H9 (cell line): ENCODE measurements at regions not wholly inside any gene's neighbourhood (a gene's known extent, or its start where the extent isn't known, plus 50 kb on each side); places are given as distances from the start of the nearest gene placed in this dataset.

Source experiments
- DNase-seq: peaks from one replicate; pipeline ENCODE4 v3.0.0-alpha.2; 2017
- H2AFZ ChIP-seq: one replicate; pipeline ENCODE4 v1.6.1; 2013; ENCODE audit warnings: mild to moderate bottlenecking, low read length, control low read depth, moderate library complexity
- H2AK5ac ChIP-seq: 2 replicates; pipeline ENCODE4 v1.6.1; 2013; ENCODE audit warnings: low read length, control low read depth, mixed read lengths; ENCODE audit not compliant: insufficient read length
- H2BK120ac ChIP-seq: one replicate; pipeline ENCODE4 v1.6.1; 2013; ENCODE audit warnings: low read depth, mild to moderate bottlenecking, low read length, control low read depth, inconsistent platforms; ENCODE audit not compliant: poor library complexity, severe bottlenecking
- H2BK12ac ChIP-seq: 2 replicates; pipeline ENCODE4 v1.6.1; 2013; ENCODE audit warnings: low read length, control low read depth, mixed read lengths, low read depth; ENCODE audit not compliant: insufficient read length
- H2BK15ac ChIP-seq: 2 replicates; pipeline ENCODE4 v1.6.1; 2013; ENCODE audit warnings: low read depth, low read length, control low read depth
- H2BK20ac ChIP-seq: one replicate; pipeline ENCODE4 v1.6.1; 2013; ENCODE audit warnings: low read depth, mild to moderate bottlenecking, low read length, control low read depth, inconsistent platforms; ENCODE audit not compliant: poor library complexity, severe bottlenecking
- H2BK5ac ChIP-seq: 2 replicates; pipeline ENCODE4 v1.6.1; 2013; ENCODE audit warnings: low read length, control low read depth, mixed read lengths; ENCODE audit not compliant: insufficient read length
- H3K14ac ChIP-seq: 2 replicates; pipeline ENCODE4 v1.6.1; 2013; ENCODE audit warnings: low read length, control low read depth; ENCODE audit not compliant: insufficient read depth
- H3K18ac ChIP-seq: 2 replicates; pipeline ENCODE4 v1.6.1; 2013; ENCODE audit warnings: low read depth, mild to moderate bottlenecking, mixed read lengths, low read length, control low read depth; ENCODE audit not compliant: insufficient read length
- H3K23ac ChIP-seq: 2 replicates; pipeline ENCODE4 v1.6.1; 2013; ENCODE audit warnings: low read length, control low read depth, mixed read lengths, low read depth; ENCODE audit not compliant: insufficient read length
- H3K23me2 ChIP-seq: 2 replicates; pipeline ENCODE4 v1.6.1; 2013; ENCODE audit warnings: low read depth, mild to moderate bottlenecking, mixed read lengths, low read length, control low read depth; ENCODE audit not compliant: insufficient read length, poor library complexity, severe bottlenecking
- H3K27ac ChIP-seq: 2 replicates; pipeline ENCODE4 v1.5.1; 2013; ENCODE audit warnings: low read length, control low read depth, mixed read lengths, low read depth; ENCODE audit not compliant: insufficient read length
- H3K27me3 ChIP-seq: 2 replicates; pipeline ENCODE4 v1.6.1; 2013; ENCODE audit warnings: low read length, control low read depth, inconsistent platforms; ENCODE audit not compliant: insufficient read depth
- H3K4ac ChIP-seq: 2 replicates; pipeline ENCODE4 v1.6.1; 2013; ENCODE audit warnings: low read depth, mild to moderate bottlenecking, control low read depth, inconsistent platforms, low read length, moderate library complexity
- H3K4me1 ChIP-seq: 2 replicates; pipeline ENCODE4 v1.6.1; 2013; ENCODE audit warnings: low read length, control low read depth, inconsistent platforms; ENCODE audit not compliant: insufficient read depth
- H3K4me2 ChIP-seq: 2 replicates; pipeline ENCODE4 v1.6.1; 2013; ENCODE audit warnings: low read length, control low read depth, mixed read lengths; ENCODE audit not compliant: insufficient read length, insufficient read depth
- H3K56ac ChIP-seq: 2 replicates; pipeline ENCODE4 v1.6.1; 2013; ENCODE audit warnings: low read depth, mild to moderate bottlenecking, mixed read lengths, low read length, control low read depth; ENCODE audit not compliant: insufficient read length
- H3K79me1 ChIP-seq: 2 replicates; pipeline ENCODE4 v1.6.1; 2013; ENCODE audit warnings: low read depth, mild to moderate bottlenecking, moderate library complexity, low read length, control low read depth, inconsistent platforms; ENCODE audit not compliant: insufficient read depth, poor library complexity, severe bottlenecking
- H3K79me2 ChIP-seq: 2 replicates; pipeline ENCODE4 v1.6.1; 2013; ENCODE audit warnings: low read length, control low read depth, inconsistent platforms; ENCODE audit not compliant: insufficient read depth
- H3K9ac ChIP-seq: 2 replicates; pipeline ENCODE4 v1.6.1; 2013; ENCODE audit warnings: low read length, control low read depth, mixed read lengths; ENCODE audit not compliant: insufficient read length; ENCODE audit errors: extremely low read depth
- H3K9me3 ChIP-seq: one replicate; pipeline ENCODE4 v1.6.1; 2013; ENCODE audit warnings: low read depth, low read length, inconsistent platforms; ENCODE audit not compliant: control insufficient read depth
- H3T11ph ChIP-seq: one replicate; pipeline ENCODE4 v1.6.1; 2013; ENCODE audit warnings: mild to moderate bottlenecking, low read length, control low read depth, inconsistent platforms
- H4K20me1 ChIP-seq: one replicate; pipeline ENCODE4 v1.6.1; 2013; ENCODE audit not compliant: control insufficient read depth, insufficient read length, insufficient read depth
- H4K5ac ChIP-seq: 2 replicates; pipeline ENCODE4 v1.6.1; 2013; ENCODE audit warnings: low read depth, mild to moderate bottlenecking, mixed read lengths, low read length, control low read depth; ENCODE audit not compliant: insufficient read length
- H4K8ac ChIP-seq: replicated peaks from 2 replicates; pipeline ENCODE4 v1.6.1; 2013; ENCODE audit warnings: low read length, control low read depth, mixed read lengths, low read depth; ENCODE audit not compliant: insufficient read length
- H4K91ac ChIP-seq: 2 replicates; pipeline ENCODE4 v1.6.1; 2013; ENCODE audit warnings: low read depth, mild to moderate bottlenecking, moderate library complexity, mixed read lengths, low read length, control low read depth; ENCODE audit not compliant: insufficient read length
- H3K27ac Mint-ChIP-seq, 3 experiments: 2 replicates in 2 of 3; 3 replicates in 1 of 3; pipeline ENCODE4 v1.8.0; 2020 to 2021; ENCODE audit warnings: mixed read lengths in 3 of 3, mild to moderate bottlenecking in 1 of 3, moderate library complexity in 1 of 3
- H3K27me3 Mint-ChIP-seq: 2 replicates; pipeline ENCODE4 v1.8.0; 2021; ENCODE audit warnings: low read depth, mild to moderate bottlenecking, moderate library complexity, mixed read lengths
- H3K36me3 Mint-ChIP-seq, 3 experiments: 2 replicates in 2 of 3; 3 replicates in 1 of 3; pipeline ENCODE4 v1.8.0; 2020 to 2021; ENCODE audit warnings: low read depth in 3 of 3, mixed read lengths in 3 of 3; ENCODE audit not compliant: insufficient read depth in 1 of 3
- H3K4me1 Mint-ChIP-seq, 2 experiments: 2 replicates each; pipeline ENCODE4 v1.8.0; 2020; ENCODE audit warnings: mixed read lengths in 2 of 2
- H3K4me3 Mint-ChIP-seq, 2 experiments: 2 replicates in 1 of 2; 3 replicates in 1 of 2; pipeline ENCODE4 v1.8.0; 2020 to 2021; ENCODE audit warnings: mild to moderate bottlenecking in 2 of 2, mixed read lengths in 2 of 2, moderate library complexity in 1 of 2
- H3K9me3 Mint-ChIP-seq, 2 experiments: 2 replicates in 1 of 2; 3 replicates in 1 of 2; pipeline ENCODE4 v1.8.0; 2020; ENCODE audit warnings: mild to moderate bottlenecking in 2 of 2, mixed read lengths in 2 of 2, moderate library complexity in 1 of 2
- TF ChIP-seq, protein P1 (sequence below): fragments of 200-600 bp; sonication (generic); conservative IDR thresholded peaks from 3 replicates; pipeline ENCODE4 v1.8.0; 2021; ENCODE audit warnings: antibody characterized with exemption, mild to moderate bottlenecking

DNA sequence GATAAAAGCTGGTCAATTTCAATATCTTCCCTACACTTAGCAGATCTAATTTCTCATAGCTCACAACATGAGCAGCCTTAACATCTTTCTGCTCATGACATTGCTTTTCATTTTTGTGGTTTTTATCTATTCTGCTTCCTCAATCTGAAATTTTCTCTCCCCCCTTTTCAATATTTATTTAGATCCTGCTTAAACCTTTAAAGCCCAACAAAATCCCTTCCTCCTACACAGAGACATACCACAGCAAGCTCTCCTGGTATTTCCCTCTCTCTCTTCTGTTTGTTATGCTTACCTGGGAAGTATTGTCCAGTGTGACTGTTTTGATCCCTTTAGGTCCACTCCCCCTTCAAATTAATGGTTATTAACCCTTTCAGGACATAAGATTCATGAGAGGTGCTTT is 582.5 kb downstream of the RFPL4B start:
- no peak for DNase-seq

More for the DNA sequence above, 582.5 kb downstream of the RFPL4B start:
- Mint-ChIP-seq H3K4me3 (no peak overlapping the region), H3K4me1 (peaks cover 18 to 19% of the 10 kb centered on the region in 2 experiments), H3K27ac (peak overlapping the region in 2 of 3 experiments; percentile 31 to 61; a peak in 4 of 7 replicates), H3K36me3 (no peaks in the 10 kb centered on the region), H3K9me3 (no peaks in the 10 kb centered on the region), H3K27me3 (no peaks in the 10 kb centered on the region)
- H3K4me2 ChIP-seq = no peak overlapping the region
- H3T11ph ChIP-seq = no peak overlapping the region
- no peak overlapping the region for H4K91ac ChIP-seq
- TF ChIP-seq, protein P1, sequence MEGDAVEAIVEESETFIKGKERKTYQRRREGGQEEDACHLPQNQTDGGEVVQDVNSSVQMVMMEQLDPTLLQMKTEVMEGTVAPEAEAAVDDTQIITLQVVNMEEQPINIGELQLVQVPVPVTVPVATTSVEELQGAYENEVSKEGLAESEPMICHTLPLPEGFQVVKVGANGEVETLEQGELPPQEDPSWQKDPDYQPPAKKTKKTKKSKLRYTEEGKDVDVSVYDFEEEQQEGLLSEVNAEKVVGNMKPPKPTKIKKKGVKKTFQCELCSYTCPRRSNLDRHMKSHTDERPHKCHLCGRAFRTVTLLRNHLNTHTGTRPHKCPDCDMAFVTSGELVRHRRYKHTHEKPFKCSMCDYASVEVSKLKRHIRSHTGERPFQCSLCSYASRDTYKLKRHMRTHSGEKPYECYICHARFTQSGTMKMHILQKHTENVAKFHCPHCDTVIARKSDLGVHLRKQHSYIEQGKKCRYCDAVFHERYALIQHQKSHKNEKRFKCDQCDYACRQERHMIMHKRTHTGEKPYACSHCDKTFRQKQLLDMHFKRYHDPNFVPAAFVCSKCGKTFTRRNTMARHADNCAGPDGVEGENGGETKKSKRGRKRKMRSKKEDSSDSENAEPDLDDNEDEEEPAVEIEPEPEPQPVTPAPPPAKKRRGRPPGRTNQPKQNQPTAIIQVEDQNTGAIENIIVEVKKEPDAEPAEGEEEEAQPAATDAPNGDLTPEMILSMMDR = no peak
- no peaks in the 10 kb centered on the region for H3K79me1 ChIP-seq
- no peak overlapping the region for H2BK12ac ChIP-seq
- no peak overlapping the region for H2BK20ac ChIP-seq
- no peaks in the 10 kb centered on the region for H3K23me2 ChIP-seq
- H3K18ac ChIP-seq = no peak overlapping the region
- no peak overlapping the region for H3K14ac ChIP-seq
- no peak overlapping the region for H2AK5ac ChIP-seq
- H2BK15ac ChIP-seq = no peak overlapping the region
- no peak overlapping the region for H3K23ac ChIP-seq
- H4K8ac ChIP-seq = no peak overlapping the region
- no peak overlapping the region for H4K5ac ChIP-seq
- H3K27me3 ChIP-seq = no peaks in the 10 kb centered on the region
- no peak overlapping the region for H3K9ac ChIP-seq
- H2BK120ac ChIP-seq = no peak overlapping the region
- H3K27ac ChIP-seq = no peak overlapping the region
- no peak overlapping the region for H2AFZ ChIP-seq
- 0 out of 2 replicates have a peak, but pooled peaks cover 2% of the 10 kb centered on the region for H3K4me1 ChIP-seq
- H4K20me1 ChIP-seq = no peaks in the 10 kb centered on the region
- no peak overlapping the region for H2BK5ac ChIP-seq
- no peaks in the 10 kb centered on the region for H3K79me2 ChIP-seq
- H3K9me3 ChIP-seq = no peaks in the 10 kb centered on the region
- H3K4ac ChIP-seq = no peak overlapping the region
- H3K56ac ChIP-seq = no peak overlapping the region
